H1 (cell line): ENCODE measurements at regions not wholly inside any gene's neighbourhood (a gene's known extent, or its start where the extent isn't known, plus 50 kb on each side); places are given as distances from the start of the nearest gene placed in this dataset.

Experiments
- BRCA1 ChIP-seq: IDR thresholded peaks from 2 replicates; pipeline ENCODE4 v1.6.1; 2012; ENCODE audit warnings: low read depth, low read length, improper control_type of control experiment
- POLR2A ChIP-seq, 2 experiments: IDR thresholded peaks; 1 replicate in 1 of 2; 2 replicates in 1 of 2; pipeline ENCODE4 v1.6.1; 2011; ENCODE audit warnings: low read depth in 2 of 2, low read length in 2 of 2, mild to moderate bottlenecking in 2 of 2; ENCODE audit errors: control extremely low read depth in 1 of 2
- POLR2AphosphoS5 ChIP-seq: IDR thresholded peaks from 2 replicates; pipeline ENCODE4 v1.6.1; 2011; ENCODE audit warnings: low read depth, low read length
- TF ChIP-seq, protein P1 (sequence below), 3 experiments: IDR thresholded peaks; 1 replicate in 2 of 3; 2 replicates in 1 of 3; pipeline versions ENCODE4 v1.5.1 to v1.6.1; 2011; ENCODE audit warnings: low read length in 3 of 3, mild to moderate bottlenecking in 3 of 3, inconsistent platforms in 2 of 3, low read depth in 1 of 3, moderate library complexity in 1 of 3; ENCODE audit not compliant: insufficient read depth in 1 of 3; ENCODE audit errors: control extremely low read depth in 1 of 3

DNA sequence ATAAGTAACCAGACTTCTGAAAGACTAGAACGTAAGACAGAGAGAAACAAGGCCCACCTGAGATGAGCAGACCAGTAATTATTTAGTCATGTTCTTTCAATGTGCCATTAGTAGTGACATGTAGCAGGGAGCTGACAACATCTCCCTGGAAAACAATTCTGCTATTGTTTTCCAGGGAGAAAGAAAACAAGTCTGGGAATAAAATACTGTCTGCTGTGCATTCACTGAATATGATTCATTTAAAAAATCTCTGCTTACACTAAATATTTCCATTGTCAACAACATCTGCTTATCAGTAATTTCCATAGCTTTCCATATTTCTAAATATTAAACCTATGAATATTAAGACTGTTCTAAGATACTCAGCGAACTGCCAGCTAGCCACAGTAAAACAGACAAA, 80.0 kb downstream of the VCAM1 start:
- TF ChIP-seq POLR2AphosphoS5 (no peak), BRCA1 (no peak), POLR2A (IDR thresholded peaks at IDR 0.05; ENCODE audit: control extremely low read depth in 1 of 2, low read depth in 2 of 2, low read length in 2 of 2) (no peak)
- TF ChIP-seq, protein P1, sequence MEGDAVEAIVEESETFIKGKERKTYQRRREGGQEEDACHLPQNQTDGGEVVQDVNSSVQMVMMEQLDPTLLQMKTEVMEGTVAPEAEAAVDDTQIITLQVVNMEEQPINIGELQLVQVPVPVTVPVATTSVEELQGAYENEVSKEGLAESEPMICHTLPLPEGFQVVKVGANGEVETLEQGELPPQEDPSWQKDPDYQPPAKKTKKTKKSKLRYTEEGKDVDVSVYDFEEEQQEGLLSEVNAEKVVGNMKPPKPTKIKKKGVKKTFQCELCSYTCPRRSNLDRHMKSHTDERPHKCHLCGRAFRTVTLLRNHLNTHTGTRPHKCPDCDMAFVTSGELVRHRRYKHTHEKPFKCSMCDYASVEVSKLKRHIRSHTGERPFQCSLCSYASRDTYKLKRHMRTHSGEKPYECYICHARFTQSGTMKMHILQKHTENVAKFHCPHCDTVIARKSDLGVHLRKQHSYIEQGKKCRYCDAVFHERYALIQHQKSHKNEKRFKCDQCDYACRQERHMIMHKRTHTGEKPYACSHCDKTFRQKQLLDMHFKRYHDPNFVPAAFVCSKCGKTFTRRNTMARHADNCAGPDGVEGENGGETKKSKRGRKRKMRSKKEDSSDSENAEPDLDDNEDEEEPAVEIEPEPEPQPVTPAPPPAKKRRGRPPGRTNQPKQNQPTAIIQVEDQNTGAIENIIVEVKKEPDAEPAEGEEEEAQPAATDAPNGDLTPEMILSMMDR (IDR thresholded peaks at IDR 0.05; ENCODE audit: control extremely low read depth in 1 of 3, insufficient read depth in 1 of 3, low read depth in 1 of 3, low read length in 3 of 3), result no peak
